HG03039 (cell line): ENCODE measurements at regions not wholly inside any gene's neighbourhood (a gene's known extent, or its start where the extent isn't known, plus 50 kb on each side); places are given as distances from the start of the nearest gene placed in this dataset.
A peak's percentile ranks its signal among the peaks of the same experiment; 100 is the strongest.
"Not testable (repeated sequence)": the region's sequence is repeated elsewhere in the genome, so short reads cannot be mapped to it uniquely, and the experiment has no call there.

Experiments used
- ATAC-seq: cut with Tn5 transposase; IDR thresholded peaks from one replicate; pipeline ENCODE4 v1.9.1; 2021; ENCODE audit warnings: mild to moderate bottlenecking, moderate library complexity; ENCODE audit not compliant: unreplicated experiment

- ATAC-seq = peak; percentile 54
These were observed 458.1 kb downstream of the DIPK2A start for GRCh38 chr3:144429719-144430121.

DNA sequence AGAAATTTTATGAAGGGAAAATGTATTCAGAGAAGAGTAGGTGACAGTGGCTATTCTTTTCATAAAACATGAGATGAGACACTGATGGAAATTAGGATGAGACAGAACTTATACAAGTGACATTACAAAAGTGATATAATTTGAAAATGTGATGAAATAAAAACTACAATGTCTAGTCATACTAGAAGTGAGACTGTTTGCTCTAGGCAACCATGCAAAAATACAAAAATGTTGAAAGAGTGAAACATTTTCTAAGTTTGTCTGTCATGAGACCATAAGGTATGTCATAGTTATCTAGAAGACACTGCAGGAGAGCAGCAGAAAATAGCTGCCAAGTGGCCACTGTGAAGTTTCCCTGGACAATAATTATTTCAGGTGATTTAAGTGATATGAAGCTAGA is 459.5 kb downstream of the DIPK2A start:
- peak; percentile 45 for ATAC-seq

DNA sequence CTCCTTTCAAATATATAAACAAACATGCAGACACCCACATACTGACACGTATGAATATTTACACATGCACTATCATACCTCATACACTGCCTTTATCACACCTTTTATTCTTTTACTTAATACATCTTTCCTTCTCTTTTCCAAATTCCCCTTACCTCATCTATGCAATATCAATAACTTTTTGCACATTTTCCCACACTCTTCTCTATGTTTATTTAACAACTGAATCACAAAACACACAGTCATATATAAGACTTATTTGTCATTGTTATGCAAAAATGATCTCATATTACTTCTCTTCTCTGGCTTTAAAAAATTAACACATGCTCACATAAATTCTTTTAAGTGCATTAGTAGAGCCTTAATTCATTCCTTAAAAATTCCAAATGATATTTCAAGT is 461.4 kb downstream of the DIPK2A start:
- ATAC-seq = no peak

DNA sequence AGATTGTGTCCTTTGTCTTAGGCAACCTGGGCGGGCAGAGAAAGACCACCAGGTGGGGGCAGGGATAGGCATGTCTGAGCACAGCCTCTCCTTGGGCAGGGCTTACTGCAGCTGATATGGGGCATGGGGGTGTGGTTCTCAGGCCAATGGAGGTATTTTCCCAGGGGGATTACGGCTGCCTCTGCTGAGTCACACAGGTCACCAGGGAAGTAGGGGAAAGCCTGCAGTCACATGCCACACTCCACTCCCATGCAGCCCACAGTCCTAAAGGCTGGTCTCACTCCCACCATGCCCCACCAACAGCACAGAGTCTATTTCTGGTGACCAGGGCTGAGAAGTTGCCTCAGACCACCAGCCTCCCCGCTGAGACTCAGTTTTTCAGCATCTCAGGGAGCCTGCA is 466.4 kb downstream of the DIPK2A start:
- ATAC-seq = peak; percentile 68

- ATAC-seq = no peak
These were observed 472.4 kb downstream of the DIPK2A start for GRCh38 chr3:144444061-144444460.

DNA sequence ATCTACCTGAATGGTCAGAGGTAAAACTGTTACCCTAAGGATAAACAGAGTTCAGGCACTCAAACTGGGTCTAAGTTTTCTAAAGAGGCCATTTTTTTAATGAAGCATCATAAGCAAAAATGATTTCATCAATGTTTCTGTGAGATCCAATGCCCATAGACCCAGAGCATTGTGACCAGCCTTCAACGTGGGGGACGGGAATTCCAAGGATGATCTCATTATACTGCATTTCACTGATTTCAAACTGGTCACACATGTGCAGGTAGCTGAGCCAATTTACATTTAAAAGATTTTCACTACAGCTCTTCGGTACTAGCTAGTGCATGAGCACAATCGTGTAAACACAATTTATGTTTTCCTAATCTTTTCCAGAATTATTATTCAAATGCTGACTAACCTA is 472.9 kb downstream of the DIPK2A start:
- ATAC-seq = no peak

DNA sequence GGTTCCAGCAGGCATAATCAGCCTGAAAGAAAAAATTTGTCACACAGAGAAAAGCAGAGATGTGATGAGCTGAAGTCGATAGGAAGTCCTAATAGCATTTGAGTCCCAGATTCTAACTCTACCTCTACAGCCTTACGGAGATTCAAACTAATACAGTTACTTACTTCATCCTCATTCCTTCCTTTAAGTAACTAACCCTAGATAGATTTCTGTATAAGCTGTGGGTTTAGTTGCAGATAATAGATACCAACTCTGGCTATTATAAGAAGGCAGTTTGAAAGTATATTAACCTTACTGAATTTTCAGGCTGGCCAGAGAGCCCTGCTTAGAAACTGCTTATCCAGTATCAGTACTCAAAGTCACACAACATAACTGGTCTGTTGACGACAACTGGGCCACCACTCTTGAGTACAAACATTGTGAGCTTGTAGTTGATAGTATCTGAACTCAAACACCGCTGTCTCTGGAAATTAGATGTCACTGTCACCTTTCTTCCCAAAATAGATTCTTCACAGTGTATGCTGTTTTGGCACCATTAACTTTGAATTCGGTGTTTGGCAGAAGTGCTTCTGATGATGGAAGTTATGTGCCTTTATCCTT is 484.3 kb downstream of the DIPK2A start:
- no peak for ATAC-seq

GRCh38 chr3:144457758-144458157 is 486.1 kb downstream of the DIPK2A start:
- ATAC-seq = no peak

GRCh38 chr3:144458283-144458682 is 486.7 kb downstream of the DIPK2A start:
- no peak for ATAC-seq

GRCh38 chr3:144462337-144462736 is 490.7 kb downstream of the DIPK2A start:
- no peak for ATAC-seq

DNA sequence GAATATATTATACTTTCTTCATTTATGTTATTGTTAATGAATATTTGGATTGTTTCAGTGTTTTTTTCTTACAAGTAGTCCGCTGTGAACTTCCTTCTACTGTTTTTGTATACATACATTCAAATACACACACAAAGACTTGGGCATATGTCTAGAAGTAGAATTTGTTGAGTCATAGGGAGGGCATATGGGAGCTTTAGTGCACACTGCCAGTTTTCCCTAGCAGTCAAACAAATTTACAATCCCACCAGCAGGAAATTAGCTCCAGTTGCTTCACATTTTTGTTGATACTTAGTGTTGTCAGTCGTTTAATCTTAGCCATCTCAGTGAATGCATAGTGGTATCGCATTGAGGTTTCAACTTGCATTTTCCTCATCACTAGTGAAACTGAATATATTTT is 492.3 kb downstream of the DIPK2A start:
- ATAC-seq = no peak

- ATAC-seq = no peak
These were observed 494.5 kb downstream of the DIPK2A start for GRCh38 chr3:144466114-144466513.

DNA sequence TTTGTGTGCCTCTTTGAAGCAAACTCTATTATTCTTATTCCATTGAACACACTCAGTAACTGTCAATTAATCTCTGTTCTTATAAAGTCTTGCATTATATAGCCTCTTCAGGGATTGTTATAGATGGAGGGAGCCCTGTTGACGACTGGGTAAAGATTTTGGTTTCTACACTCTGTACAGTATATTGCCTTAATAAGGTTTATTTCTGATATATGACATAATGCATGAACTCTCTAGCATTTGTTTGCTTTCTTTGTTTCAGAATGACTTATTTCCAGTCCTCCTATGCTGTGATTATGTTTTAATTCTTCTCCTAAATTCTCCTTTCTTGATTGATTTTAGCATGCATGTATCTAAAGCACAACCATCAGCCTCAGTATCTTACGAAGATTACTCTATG is 494.9 kb downstream of the DIPK2A start:
- no peak for ATAC-seq

- ATAC-seq = no peak
These were observed 499.0 kb downstream of the DIPK2A start for GRCh38 chr3:144470666-144471065.

DNA sequence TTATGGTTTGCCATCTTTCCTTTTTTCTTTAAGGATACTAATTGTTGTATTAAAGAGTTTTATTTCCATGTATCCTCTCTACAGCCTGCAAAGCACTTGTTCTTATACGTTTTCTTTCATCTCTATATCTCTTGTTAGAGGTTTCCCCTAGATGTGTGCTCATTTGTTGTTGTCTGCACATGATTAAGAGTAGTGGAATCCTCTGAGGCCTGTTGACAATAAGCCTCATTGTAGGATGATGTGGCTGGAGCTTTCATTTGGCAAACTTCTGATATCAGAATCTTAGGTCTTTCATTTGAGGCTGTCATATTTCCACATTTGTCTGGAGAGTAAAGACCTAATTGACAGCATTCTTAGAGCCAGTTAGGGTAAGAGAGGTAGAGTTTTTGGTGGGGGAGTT is 506.0 kb downstream of the DIPK2A start:
- ATAC-seq = no peak

DNA sequence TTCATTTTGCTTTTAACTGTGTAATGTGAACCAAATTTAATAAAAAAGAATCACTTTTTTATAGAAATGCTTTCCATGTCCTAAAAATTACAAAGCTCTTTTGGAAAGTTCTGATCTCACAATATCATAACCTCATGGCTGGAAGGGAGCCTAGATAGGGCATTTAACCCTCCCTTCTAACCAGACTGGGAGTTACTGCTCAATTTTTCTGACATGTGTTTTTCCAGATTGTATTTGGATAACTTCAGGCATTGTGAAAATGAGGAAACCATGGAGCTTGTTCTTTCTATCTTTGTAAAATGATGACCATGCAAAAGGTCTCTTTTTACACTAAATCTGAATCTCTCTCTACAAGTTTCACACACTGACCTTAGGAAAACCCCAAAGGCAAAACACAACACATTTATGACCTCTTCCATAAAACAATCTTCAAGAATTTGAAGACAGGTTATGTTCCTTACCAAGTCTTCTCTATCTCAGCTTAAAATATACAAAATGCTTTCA is 508.8 kb downstream of the DIPK2A start:
- no peak for ATAC-seq

- ATAC-seq = no peak
These were observed 511.3 kb downstream of the DIPK2A start for GRCh38 chr3:144482876-144483275.

DNA sequence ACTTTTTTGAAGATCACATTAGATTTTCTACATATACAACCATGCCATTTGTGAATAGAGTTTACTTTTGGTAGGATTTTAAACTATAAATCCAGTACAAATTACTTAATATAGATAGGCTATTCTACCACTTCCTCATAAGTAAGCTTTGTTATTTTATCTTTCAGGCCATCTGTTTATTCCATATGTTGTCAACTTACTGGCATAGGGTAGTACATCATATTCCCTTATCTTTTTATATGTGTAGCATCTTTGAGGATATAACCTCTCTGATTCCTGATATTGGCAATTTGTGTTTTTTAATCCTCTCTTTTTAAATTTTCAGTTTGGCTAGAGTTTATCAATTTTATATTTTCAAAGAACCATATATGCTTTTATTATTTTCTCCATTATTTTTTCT is 515.4 kb downstream of the DIPK2A start:
- ATAC-seq = no peak

- no peak for ATAC-seq
These were observed 517.3 kb downstream of the DIPK2A start for GRCh38 chr3:144488927-144489326.

GRCh38 chr3:144491333-144491732 is 519.7 kb downstream of the DIPK2A start:
- no peak for ATAC-seq

GRCh38 chr3:144494651-144495050 is 523.0 kb downstream of the DIPK2A start:
- ATAC-seq = not testable (repeated sequence)

GRCh38 chr3:144496141-144496835 is 524.7 kb downstream of the DIPK2A start:
- ATAC-seq = no peak

GRCh38 chr3:144497452-144497851 is 525.8 kb downstream of the DIPK2A start:
- no peak for ATAC-seq
